ENCODE measurements at regions not wholly inside any gene's neighbourhood (a gene's known extent, or its start where the extent isn't known, plus 50 kb on each side); places are given as distances from the start of the nearest gene placed in this dataset.
"Not testable (repeated sequence)": the region's sequence is repeated elsewhere in the genome, so short reads cannot be mapped to it uniquely, and the experiment has no call there.

- intact Hi-C loops (cut with DNase I): no loop called here
- DNase-seq (ENCODE audit: low spot score): no peak
These were observed 110.3 kb downstream of the C16orf95 start for GRCh38 chr16:87206646-87207451.

- intact Hi-C loops (cut with DNase I): no loop called here
- DNase-seq (ENCODE audit: low spot score): no peak
These were observed 109.7 kb downstream of the C16orf95 start for GRCh38 chr16:87207509-87207908.

DNA sequence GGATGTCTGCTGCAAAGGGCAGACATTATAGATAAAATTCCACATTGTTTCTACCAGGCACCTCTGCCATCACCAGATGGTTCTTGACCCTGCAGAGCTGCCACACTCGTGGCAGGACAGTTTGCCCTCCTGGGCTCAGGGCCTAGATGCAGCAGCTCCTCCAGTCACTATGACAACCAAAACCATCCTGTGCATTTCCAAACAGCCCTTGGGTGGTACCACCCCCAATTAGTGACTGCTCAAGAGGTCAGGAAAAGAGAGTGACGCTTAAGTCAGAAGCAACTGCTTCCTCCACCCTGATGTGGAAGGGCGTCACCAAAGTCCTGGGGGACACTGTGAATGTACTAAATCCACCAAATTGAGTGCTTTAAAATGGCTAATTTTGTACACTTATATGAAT is 109.2 kb downstream of the C16orf95 start:
- DNase-seq (ENCODE audit: low spot score): no peak
- intact Hi-C loops (cut with DNase I): no loop called here

GRCh38 chr16:87208968-87209367 is 108.2 kb downstream of the C16orf95 start:
- DNase-seq (ENCODE audit: low spot score); intact Hi-C loops (cut with DNase I): not testable (repeated sequence)

DNA sequence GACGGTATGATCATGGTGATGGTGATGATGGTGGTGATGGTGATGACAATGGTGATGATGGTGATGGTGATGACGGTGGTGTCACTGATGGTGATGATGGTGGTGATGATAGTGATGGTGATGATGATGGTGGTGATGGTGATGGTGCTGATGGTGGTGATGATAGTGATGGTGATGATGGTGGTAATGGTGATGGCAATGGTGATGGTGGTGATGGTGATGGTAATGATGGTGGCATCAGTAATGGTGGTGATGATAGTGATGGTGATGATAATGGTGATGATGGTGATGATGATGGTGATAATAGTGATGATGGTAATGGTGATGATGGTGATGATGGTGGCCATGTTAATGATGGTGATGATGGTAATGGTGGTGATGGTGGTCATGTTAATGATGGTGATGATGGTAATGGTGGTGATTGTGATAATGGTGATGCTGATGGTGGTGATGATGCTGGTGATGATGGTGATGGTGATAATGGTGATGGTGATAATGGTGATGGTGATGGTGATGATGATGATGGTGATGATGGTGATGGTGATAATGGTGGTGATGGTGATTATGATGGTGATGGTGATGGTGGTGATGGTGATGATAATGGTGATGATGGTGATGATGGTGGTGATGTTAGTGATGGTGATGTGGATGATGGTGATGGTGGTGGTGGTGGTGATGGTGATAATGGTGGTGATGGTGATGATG is 107.2 kb downstream of the C16orf95 start:
- no peak for DNase-seq (ENCODE audit: low spot score)
- intact Hi-C loops (cut with DNase I): no loop called here

DNA sequence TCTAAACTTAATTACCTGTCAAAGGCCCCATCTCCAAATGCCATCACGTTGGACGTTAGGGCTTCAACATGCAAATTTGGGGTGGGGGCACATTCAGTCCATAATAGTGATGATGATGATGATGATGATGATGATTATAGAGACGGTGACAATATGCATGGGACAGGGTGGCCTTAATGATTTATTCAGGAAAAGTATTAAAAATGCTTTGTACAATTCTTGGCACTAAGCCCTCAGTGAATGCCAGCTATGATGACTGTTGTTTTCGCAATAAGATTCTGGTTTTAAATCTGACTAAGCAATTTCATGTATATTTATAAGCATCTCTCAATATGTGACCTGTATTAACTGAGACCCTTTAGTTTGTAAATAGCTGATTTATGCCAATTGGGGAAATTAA is 106.3 kb downstream of the C16orf95 start:
- no peak for DNase-seq (ENCODE audit: low spot score)
- intact Hi-C loops (cut with DNase I): no loop called here

- no peak for DNase-seq (ENCODE audit: low spot score)
- intact Hi-C loops (cut with DNase I): no loop called here
These were observed 105.2 kb downstream of the C16orf95 start for GRCh38 chr16:87212026-87212425.

- intact Hi-C loops (cut with DNase I): no loop called here
- no peak for DNase-seq (ENCODE audit: low spot score)
These were observed 103.7 kb downstream of the C16orf95 start for GRCh38 chr16:87213536-87213935.

DNA sequence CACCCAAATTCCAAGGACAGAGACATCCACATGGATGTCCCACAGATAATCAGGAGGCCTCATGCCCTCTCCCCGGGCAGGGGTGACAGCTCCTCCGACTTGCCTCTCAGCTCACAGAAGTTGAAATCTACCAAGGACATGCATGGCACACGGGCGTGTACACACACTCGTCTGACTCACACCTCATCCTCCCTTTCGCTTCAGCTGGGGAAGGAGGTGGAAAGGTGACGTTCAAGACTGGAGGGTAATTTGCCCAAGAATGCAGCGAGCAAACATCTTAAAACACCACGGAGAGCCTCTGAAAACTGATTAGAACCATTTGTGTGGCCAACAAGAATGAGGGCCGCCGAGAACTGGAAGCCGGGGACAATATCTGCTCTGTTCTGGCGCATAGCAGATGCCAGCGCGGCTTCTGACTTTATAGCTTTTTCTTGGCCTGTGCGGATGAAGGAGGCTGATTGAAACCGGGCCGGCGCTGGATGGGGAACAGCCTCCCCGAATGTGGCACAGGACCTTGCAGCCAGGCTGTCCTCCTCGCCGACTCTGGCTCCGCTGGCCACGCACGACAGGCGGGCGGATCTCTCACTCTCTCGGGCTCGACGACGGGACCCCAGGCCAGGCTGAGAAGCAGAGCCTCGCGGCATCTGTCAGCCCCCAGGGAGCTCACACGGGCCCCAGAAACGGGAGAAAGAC is 100.9 kb downstream of the C16orf95 start:
- intact Hi-C loops (cut with DNase I): no loop called here
- DNase-seq (ENCODE audit: low spot score): no peak

DNA sequence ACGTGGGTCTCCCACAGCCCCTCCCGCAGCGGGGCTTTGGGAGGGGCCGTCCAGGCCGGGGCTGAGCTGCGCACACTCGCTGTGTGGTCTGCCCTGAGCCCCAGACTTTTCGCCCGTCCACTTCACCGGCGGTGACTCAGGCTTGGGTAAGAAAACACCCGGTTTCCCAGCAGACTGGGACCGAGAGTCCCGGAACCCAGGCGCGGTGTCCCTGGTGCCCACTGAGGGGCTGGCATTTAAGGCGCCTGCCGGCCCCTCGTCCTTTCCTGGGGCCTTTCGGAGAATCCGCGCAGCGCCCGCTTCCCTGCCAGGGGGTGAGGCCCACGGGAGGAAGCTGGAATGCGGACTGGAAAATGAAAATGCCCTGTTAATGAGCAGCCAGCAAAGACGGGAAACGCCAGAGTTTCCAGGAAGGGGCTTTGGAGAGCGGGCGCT is 100.3 kb downstream of the C16orf95 start:
- DNase-seq (ENCODE audit: low spot score): peak; percentile 90
- intact Hi-C loops (cut with DNase I): no loop called here

DNA sequence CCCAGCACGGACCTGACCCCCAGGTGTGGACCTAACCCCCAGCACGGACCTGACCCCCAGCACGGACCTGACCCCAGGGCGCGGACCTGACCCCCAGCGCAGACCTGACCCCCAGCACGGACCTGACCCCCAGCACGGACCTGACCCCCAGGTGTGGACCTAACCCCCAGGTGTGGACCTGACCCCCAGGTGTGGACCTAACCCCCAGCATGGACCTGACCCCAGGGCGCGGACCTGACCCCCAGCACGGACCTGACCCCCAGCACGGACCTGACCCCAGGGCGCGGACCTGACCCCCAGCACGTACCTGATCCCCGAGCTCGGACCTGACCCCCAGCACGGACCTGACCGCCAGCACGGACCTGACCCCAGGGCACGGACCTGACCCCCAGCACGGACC is 99.4 kb downstream of the C16orf95 start:
- intact Hi-C loops (cut with DNase I); DNase-seq (ENCODE audit: low spot score): not testable (repeated sequence)

DNA sequence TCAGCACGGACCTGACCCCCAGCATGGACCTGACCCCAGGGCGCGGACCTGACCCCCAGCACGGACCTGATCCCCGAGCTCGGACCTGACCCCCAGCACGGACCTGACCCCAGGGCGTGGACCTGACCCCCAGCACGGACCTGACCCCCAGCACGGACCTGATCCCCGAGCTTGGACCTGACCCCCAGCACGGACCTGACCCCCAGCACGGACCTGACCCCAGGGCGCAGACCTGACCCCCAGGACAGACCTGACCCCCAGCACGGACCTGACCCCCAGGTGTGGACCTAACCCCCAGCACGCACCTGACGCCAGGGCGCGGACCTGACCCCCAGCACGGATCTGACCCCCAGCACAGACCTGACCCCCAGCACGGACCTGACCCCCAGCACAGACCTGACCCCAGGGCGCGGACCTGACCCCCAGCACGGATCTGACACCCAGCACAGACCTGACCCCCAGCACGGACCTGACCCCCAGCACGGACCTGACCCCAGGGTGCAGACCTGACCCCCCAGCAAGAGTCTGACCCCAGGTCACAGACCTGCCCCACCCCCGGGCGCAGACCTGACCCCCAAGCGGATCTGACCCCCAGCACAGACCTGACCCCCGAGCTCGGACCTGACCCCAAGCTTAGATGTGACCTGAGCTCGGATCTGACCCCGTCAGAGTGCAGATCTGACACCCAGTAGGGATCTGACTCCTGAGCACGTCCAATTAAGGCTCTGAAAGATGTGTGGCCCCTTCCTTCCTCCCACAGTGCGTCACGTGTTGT is 98.7 kb downstream of the C16orf95 start:
- intact Hi-C loops (cut with DNase I): no loop called here
- no peak for DNase-seq (ENCODE audit: low spot score)

DNA sequence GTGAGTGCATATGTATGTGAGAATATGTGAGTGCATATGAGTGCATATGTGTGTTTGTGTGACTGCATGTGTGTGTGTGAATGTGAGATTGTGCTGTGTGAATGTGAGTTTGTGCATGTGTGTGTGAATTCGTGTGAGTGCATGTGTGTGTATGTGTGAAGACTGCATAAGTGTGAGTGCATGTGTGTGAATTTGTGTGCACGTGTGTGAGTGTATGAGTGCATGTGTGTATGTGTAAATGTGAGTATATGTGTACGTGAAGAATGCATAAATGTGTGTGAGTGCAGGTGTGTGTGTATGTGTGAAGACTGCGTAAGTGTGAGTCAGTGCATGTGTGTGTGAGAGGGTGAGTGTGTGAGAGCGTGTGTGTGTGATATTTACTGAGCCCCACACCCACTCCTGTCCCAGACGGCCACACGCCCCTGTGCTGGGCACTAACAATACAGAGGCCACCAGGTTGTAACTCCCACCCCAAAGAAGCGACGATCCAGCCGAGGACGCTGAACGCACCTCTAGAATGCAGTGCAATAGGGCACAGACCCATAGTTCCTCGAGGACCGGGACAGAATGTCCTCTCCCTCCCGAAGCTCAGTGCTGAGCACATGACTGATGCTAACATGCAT is 97.8 kb downstream of the C16orf95 start:
- no peak for DNase-seq (ENCODE audit: low spot score)
- intact Hi-C loops (cut with DNase I): no loop called here

DNA sequence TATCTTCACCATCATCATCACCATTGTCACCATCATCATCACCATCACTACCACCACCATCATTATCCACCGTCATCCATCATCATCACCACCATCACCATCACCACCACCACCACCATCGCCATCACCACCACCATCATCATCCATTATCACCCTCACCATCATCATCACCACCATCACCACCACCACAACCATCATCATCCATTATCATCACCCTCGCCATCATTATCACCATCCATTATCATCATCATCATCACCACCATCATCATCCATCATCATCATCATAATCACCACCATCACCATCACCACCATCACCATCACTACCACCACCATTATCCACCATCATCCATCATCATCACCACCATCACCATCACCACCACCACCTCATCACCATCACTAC is 95.6 kb downstream of the C16orf95 start:
- no peak for DNase-seq (ENCODE audit: low spot score)
- intact Hi-C loops (cut with DNase I): no loop called here

DNA sequence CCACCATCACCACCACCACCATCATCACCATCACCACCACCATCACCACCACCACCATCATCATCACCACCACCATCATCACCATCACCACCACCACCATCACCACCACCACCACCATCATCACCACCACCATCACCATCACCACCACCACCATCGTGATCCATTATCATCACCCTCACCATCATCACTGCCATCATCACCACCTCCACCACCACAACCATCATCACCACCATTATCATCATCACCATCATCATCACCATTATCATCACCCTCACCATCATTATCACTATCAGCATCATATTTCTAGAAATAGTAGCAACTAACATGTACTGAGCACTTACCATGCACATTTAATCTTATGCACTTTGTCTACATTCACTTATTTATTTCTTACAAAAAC is 94.9 kb downstream of the C16orf95 start:
- intact Hi-C loops (cut with DNase I): no loop called here
- no peak for DNase-seq (ENCODE audit: low spot score)

- intact Hi-C loops (cut with DNase I): no loop called here
- DNase-seq (ENCODE audit: low spot score): no peak
These were observed 93.4 kb downstream of the C16orf95 start for GRCh38 chr16:87223656-87224248.

DNA sequence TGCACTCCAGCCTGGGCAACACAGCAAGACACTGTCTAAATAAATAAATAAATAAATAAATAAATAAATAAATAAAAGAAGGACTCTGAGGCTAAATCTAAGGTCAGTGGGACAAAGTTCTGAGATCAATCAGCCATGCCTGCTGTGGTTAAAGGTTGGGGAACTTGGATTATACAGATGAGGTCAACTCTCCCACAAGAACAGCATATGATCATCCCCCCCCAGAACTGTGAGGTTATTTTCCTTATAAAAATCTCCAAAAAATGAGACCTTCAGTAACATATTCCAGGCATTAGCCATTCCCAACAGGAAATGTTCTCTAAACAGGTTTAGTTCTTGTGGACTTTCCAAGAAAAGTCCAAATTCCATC is 90.3 kb downstream of the C16orf95 start:
- intact Hi-C loops (cut with DNase I): no loop called here
- DNase-seq (ENCODE audit: low spot score): no peak

- no peak for DNase-seq (ENCODE audit: low spot score)
- intact Hi-C loops (cut with DNase I): no loop called here
These were observed 89.8 kb downstream of the C16orf95 start for GRCh38 chr16:87227296-87227951.
